Right lobe of liver (tissue), 6 donors: ENCODE measurements at regions not wholly inside any gene's neighbourhood (a gene's known extent, or its start where the extent isn't known, plus 50 kb on each side); places are given as distances from the start of the nearest gene placed in this dataset.
A peak's percentile ranks its signal among the peaks of the same experiment; 100 is the strongest.

Experiments used
- ATAC-seq, 4 donors: fragments of 200-7000 bp; cut with Tn5 transposase; one replicate each; pipeline ENCODE4 v1.9.1; 2020; ENCODE audit warnings: mild to moderate bottlenecking in 4 of 4, moderate library complexity in 4 of 4
- DNase-seq, 3 donors: peaks; one replicate each; pipeline ENCODE4 v3.0.0-alpha.2; 2020
- H3K27ac ChIP-seq, 3 donors: fragments of 200-600 bp; one replicate each; pipeline ENCODE4 v1.8.0; 2022
- H3K27me3 ChIP-seq, 2 donors: fragments of 200-600 bp; one replicate each; pipeline ENCODE4 v1.8.0; 2022
- H3K36me3 ChIP-seq, 4 donors: fragments of 200-600 bp; sonication (generic) in 1 of 4; one replicate each; pipeline versions ENCODE4 v1.5.1 to v1.8.0; 2017 to 2022; ENCODE audit warnings: control low read depth in 1 of 4
- H3K4me1 ChIP-seq, 4 donors: fragments of 200-600 bp; sonication (generic) in 1 of 4; one replicate each; pipeline versions ENCODE4 v1.5.1 to v1.8.0; 2017 to 2022; ENCODE audit warnings: control low read depth in 1 of 4
- H3K4me3 ChIP-seq, 3 donors: fragments of 200-600 bp; one replicate each; pipeline ENCODE4 v1.8.0; 2022
- H3K9me3 ChIP-seq, 4 donors: fragments of 200-600 bp; sonication (generic) in 1 of 4; one replicate each; pipeline versions ENCODE4 v1.5.1 to v1.8.0; 2017 to 2022; ENCODE audit warnings: control low read depth in 1 of 4
- CTCF ChIP-seq, 4 donors: fragments of 200-600 bp in 3 of 4; fragments of 450-650 bp in 1 of 4; IDR thresholded peaks; one replicate each; pipeline versions ENCODE4 v1.5.1 to v1.8.0; 2016 to 2022; ENCODE audit warnings: antibody characterized with exemption in 4 of 4, mild to moderate bottlenecking in 2 of 4
- POLR2A ChIP-seq: fragments of 450-650 bp; IDR thresholded peaks from one replicate; pipeline ENCODE4 v1.6.1; 2017; ENCODE audit warnings: antibody characterized with exemption, mild to moderate bottlenecking
- WGBS: methylation state at CpG from one replicate; pipeline ENCODE4 v1.1.6; 2018; ENCODE audit warnings: low coverage, low lambda C conversion rate; ENCODE audit not compliant: insufficient coverage; ENCODE audit errors: missing lambda C conversion rate; 5-methylcytosine and 5-hydroxymethylcytosine counted together
- intact Hi-C, 2 donors: fragments of 100-400 bp; cut with DNase I; formaldehyde crosslinking; loops; one replicate each; pipeline versions ENCODE4 v1.11.2 to v1.14.1; 2022
- donor health status: DM: no; HTN: yes; CAD: no.
- donor health status: DM: no; HTN: no; CAD: no.
- donor health status: DM: no; HTN: no; CAD: no.
- donor health status: DM: no; HTN: yes; CAD: no.
- donor health status: DM: no; HTN: yes; CAD: no.

- peak in 1 of 3 donors; percentile 50 for DNase-seq
- ATAC-seq, result peak; percentile 87 to 100 (median 92)
- no peak overlapping the region for H3K27ac ChIP-seq
- no peaks in the 10 kb centered on the region for H3K9me3 ChIP-seq
- WGBS, result 27% methylated on average over 3 of the region's 3 CpGs
- H3K4me3 ChIP-seq, result no peak overlapping the region
- H3K4me1 ChIP-seq, result no peaks in the 10 kb centered on the region
- H3K27me3 ChIP-seq, result no peaks in the 10 kb centered on the region
- H3K36me3 ChIP-seq, result no peaks in the 10 kb centered on the region
- TF ChIP-seq POLR2A, result no peak
- intact Hi-C loops, result no loop called here
Observed at GRCh38 chr15:96595951-96596350, 265.5 kb downstream of the NR2F2 start.

GRCh38 chr15:96598514-96598913 is 268.0 kb downstream of the NR2F2 start:
- no peaks in the 10 kb centered on the region for H3K9me3 ChIP-seq
- ATAC-seq (no peak), DNase-seq (no peak)
- H3K4me1 ChIP-seq, result no peaks in the 10 kb centered on the region
- no peaks in the 10 kb centered on the region for H3K36me3 ChIP-seq
- intact Hi-C loops, result no loop called here
- no peak overlapping the region for H3K4me3 ChIP-seq
- TF ChIP-seq POLR2A (no peak), CTCF (IDR thresholded peaks at IDR 0.05) (no peak)
- no peak overlapping the region for H3K27ac ChIP-seq
- no peaks in the 10 kb centered on the region for H3K27me3 ChIP-seq
- WGBS, result 76% methylated on average over 5 of the region's 5 CpGs

- no peaks in the 10 kb centered on the region for H3K27me3 ChIP-seq
- 65% methylated on average over 3 of the region's 3 CpGs for WGBS
- H3K4me1 ChIP-seq, result no peaks in the 10 kb centered on the region
- H3K36me3 ChIP-seq, result no peaks in the 10 kb centered on the region
- no peak for TF ChIP-seq CTCF (IDR thresholded peaks at IDR 0.05)
- no peak for TF ChIP-seq POLR2A
- no peaks in the 10 kb centered on the region for H3K9me3 ChIP-seq
- no peak for DNase-seq
- intact Hi-C loops, result no loop called here
- H3K4me3 ChIP-seq, result no peak overlapping the region
- no peak overlapping the region for H3K27ac ChIP-seq
- no peak for ATAC-seq
Observed at GRCh38 chr15:96599268-96599667, 268.8 kb downstream of the NR2F2 start.

GRCh38 chr15:96600350-96600749 is 269.9 kb downstream of the NR2F2 start:
- intact Hi-C loops, result no loop called here
- DNase-seq (no peak), ATAC-seq (no peak)
- Histone ChIP-seq H3K27ac (no peak overlapping the region), H3K4me3 (no peak overlapping the region), H3K36me3 (no peaks in the 10 kb centered on the region), H3K9me3 (no peaks in the 10 kb centered on the region), H3K4me1 (no peaks in the 10 kb centered on the region), H3K27me3 (no peaks in the 10 kb centered on the region)
- no peak for TF ChIP-seq CTCF (IDR thresholded peaks at IDR 0.05)
- TF ChIP-seq POLR2A, result no peak
- 87% methylated on average over 4 of the region's 4 CpGs for WGBS

- 64% methylated on average over 6 of the region's 6 CpGs for WGBS
- H3K4me1 ChIP-seq, result no peaks in the 10 kb centered on the region
- TF ChIP-seq POLR2A (no peak), CTCF (IDR thresholded peaks at IDR 0.05) (no peak)
- DNase-seq (no peak), ATAC-seq (no peak)
- H3K4me3 ChIP-seq, result no peak overlapping the region
- H3K9me3 ChIP-seq, result no peaks in the 10 kb centered on the region
- H3K27ac ChIP-seq, result no peak overlapping the region
- no peaks in the 10 kb centered on the region for H3K27me3 ChIP-seq
- intact Hi-C loops, result no loop called here
- H3K36me3 ChIP-seq, result no peaks in the 10 kb centered on the region
Observed at GRCh38 chr15:96606617-96607016, 276.1 kb downstream of the NR2F2 start.
